ENCODE measurements at regions not wholly inside any gene's neighbourhood (a gene's known extent, or its start where the extent isn't known, plus 50 kb on each side); places are given as distances from the start of the nearest gene placed in this dataset.

DNA sequence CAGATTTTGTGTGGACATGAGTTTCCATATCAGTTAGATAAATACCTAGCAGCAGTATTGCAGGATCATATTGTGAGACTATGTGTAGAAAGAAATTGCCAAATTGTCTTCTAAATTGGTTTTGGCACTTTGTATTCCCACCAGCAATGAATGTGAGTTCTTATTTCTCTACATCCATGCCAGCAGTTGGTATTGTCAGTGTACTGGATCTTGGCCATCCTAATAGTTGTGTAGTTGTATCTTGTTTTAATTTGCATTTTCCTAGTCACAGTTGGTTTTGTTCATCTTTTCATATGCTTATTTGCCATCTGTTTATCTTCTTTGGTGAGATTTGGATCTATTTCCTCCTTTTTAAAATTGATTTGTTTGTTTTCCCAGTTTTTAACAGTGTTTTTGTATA, 154.7 kb upstream of the HCRTR2 start:
- DNase-seq (ENCODE audit: low read depth, low spot score) = no peak
- H4K20me1 ChIP-seq (ENCODE audit: control insufficient read depth, extremely low read depth, insufficient read depth, low read length) = no peaks in the 10 kb centered on the region
- dilution Hi-C loops (cut with MboI; ENCODE audit: extremely low pct_ligation_motif_present, low sequenced_read_pairs) = no loop called here
- H3K9me3 ChIP-seq (ENCODE audit: control insufficient read depth, low read depth, low read length) = no peaks in the 10 kb centered on the region
- H3K79me2 ChIP-seq (ENCODE audit: control insufficient read depth, insufficient read depth, low read length) = no peaks in the 10 kb centered on the region
- H3K4me1 ChIP-seq (ENCODE audit: control insufficient read depth, extremely low read depth, insufficient read depth, low read length) = no peaks in the 10 kb centered on the region
- no peaks in the 10 kb centered on the region for H3K36me3 ChIP-seq (ENCODE audit: control insufficient read depth in 2 of 2, extremely low read depth in 1 of 2, insufficient read depth in 2 of 2, low read length in 2 of 2)
- H3K9ac ChIP-seq (ENCODE audit: control insufficient read depth, extremely low read depth, insufficient read depth, low read length) = no peak overlapping the region
- FAIRE-seq = no peak
- TF ChIP-seq, protein P1, sequence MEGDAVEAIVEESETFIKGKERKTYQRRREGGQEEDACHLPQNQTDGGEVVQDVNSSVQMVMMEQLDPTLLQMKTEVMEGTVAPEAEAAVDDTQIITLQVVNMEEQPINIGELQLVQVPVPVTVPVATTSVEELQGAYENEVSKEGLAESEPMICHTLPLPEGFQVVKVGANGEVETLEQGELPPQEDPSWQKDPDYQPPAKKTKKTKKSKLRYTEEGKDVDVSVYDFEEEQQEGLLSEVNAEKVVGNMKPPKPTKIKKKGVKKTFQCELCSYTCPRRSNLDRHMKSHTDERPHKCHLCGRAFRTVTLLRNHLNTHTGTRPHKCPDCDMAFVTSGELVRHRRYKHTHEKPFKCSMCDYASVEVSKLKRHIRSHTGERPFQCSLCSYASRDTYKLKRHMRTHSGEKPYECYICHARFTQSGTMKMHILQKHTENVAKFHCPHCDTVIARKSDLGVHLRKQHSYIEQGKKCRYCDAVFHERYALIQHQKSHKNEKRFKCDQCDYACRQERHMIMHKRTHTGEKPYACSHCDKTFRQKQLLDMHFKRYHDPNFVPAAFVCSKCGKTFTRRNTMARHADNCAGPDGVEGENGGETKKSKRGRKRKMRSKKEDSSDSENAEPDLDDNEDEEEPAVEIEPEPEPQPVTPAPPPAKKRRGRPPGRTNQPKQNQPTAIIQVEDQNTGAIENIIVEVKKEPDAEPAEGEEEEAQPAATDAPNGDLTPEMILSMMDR (optimal IDR thresholded peaks at IDR 0.05 in 1 of 3, IDR thresholded peaks at IDR 0.05 in 1 of 3, conservative IDR thresholded peaks at IDR 0.05 in 1 of 3; ENCODE audit: extremely low read depth in 1 of 3, insufficient read depth in 2 of 3, low read length in 3 of 3) = no peak
- no peak for TF ChIP-seq EZH2 (IDR thresholded peaks at IDR 0.05; ENCODE audit: low read length)
- no peaks in the 10 kb centered on the region for H3K27me3 ChIP-seq (ENCODE audit: control insufficient read depth, extremely low read depth, insufficient read depth, low read length)
- H3K27ac ChIP-seq (ENCODE audit: control insufficient read depth, insufficient read depth, low read length) = no peak overlapping the region
- no peaks in the 10 kb centered on the region for H3K9me1 ChIP-seq (ENCODE audit: control insufficient read depth, extremely low read depth, insufficient read depth, low read length)
- H2AFZ ChIP-seq (ENCODE audit: control insufficient read depth, low read length) = no peak overlapping the region
- no peak overlapping the region for H3K4me2 ChIP-seq (ENCODE audit: control insufficient read depth, extremely low read depth, insufficient read depth, low read depth, low read length)
- H3K4me3 ChIP-seq (ENCODE audit: control insufficient read depth in 2 of 3, extremely low read depth in 1 of 3, insufficient read depth in 2 of 3, low read depth in 1 of 3, low read length in 3 of 3) = no peak overlapping the region

DNA sequence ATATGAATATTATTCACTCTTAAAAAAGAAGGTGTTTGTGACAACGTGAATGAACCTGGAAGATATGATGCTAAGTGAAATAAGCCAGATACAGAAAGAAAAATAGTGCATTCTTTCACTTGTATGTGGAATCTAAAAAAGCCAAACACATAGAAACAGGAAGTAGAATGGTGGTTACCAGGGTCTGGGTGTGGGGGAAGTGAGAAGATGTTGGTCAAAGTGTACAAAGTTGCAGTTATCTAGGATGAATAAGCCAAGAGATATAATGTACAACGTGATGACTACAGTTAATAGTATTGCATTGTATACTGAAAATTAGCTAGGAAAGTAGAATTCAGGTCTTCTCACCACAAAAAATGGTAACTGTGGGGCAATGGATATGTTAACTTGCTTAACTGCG, 151.1 kb upstream of the HCRTR2 start:
- Histone ChIP-seq H2AFZ (ENCODE audit: control insufficient read depth, low read length) (no peak overlapping the region), H3K4me2 (ENCODE audit: control insufficient read depth, extremely low read depth, insufficient read depth, low read depth, low read length) (no peak overlapping the region)

More for the DNA sequence above, 151.1 kb upstream of the HCRTR2 start:
- Histone ChIP-seq H3K36me3 (ENCODE audit: control insufficient read depth in 2 of 2, extremely low read depth in 1 of 2, insufficient read depth in 2 of 2, low read length in 2 of 2) (no peaks in the 10 kb centered on the region), H3K79me2 (ENCODE audit: control insufficient read depth, insufficient read depth, low read length) (no peaks in the 10 kb centered on the region), H3K27me3 (ENCODE audit: control insufficient read depth, extremely low read depth, insufficient read depth, low read length) (no peaks in the 10 kb centered on the region), H3K4me1 (ENCODE audit: control insufficient read depth, extremely low read depth, insufficient read depth, low read length) (no peaks in the 10 kb centered on the region), H3K4me3 (ENCODE audit: control insufficient read depth in 2 of 3, extremely low read depth in 1 of 3, insufficient read depth in 2 of 3, low read depth in 1 of 3, low read length in 3 of 3) (no peak overlapping the region), H4K20me1 (ENCODE audit: control insufficient read depth, extremely low read depth, insufficient read depth, low read length) (no peaks in the 10 kb centered on the region), H3K9me1 (ENCODE audit: control insufficient read depth, extremely low read depth, insufficient read depth, low read length) (no peaks in the 10 kb centered on the region), H3K27ac (ENCODE audit: control insufficient read depth, insufficient read depth, low read length) (no peak overlapping the region), H3K9ac (ENCODE audit: control insufficient read depth, extremely low read depth, insufficient read depth, low read length) (no peak overlapping the region), H3K9me3 (ENCODE audit: control insufficient read depth, low read depth, low read length) (no peaks in the 10 kb centered on the region)
- DNase-seq (ENCODE audit: low read depth, low spot score) (no peak), FAIRE-seq (no peak)
- TF ChIP-seq EZH2 (IDR thresholded peaks at IDR 0.05; ENCODE audit: low read length) = no peak
- TF ChIP-seq, protein P1 (optimal IDR thresholded peaks at IDR 0.05 in 1 of 3, IDR thresholded peaks at IDR 0.05 in 1 of 3, conservative IDR thresholded peaks at IDR 0.05 in 1 of 3; ENCODE audit: extremely low read depth in 1 of 3, insufficient read depth in 2 of 3, low read length in 3 of 3) = no peak
- dilution Hi-C loops (cut with MboI; ENCODE audit: extremely low pct_ligation_motif_present, low sequenced_read_pairs) = no loop called here
